ENCODE measurements at regions not wholly inside any gene's neighbourhood (a gene's known extent, or its start where the extent isn't known, plus 50 kb on each side); places are given as distances from the start of the nearest gene placed in this dataset.

- no peak for ATAC-seq (ENCODE audit: low read depth)
- no peak overlapping the region for H2AFZ ChIP-seq (ENCODE audit: insufficient read depth, low read depth, low read length, poor library complexity, severe bottlenecking)
Measured at GRCh38 chr16:35344012-35344762, 1884.8 kb downstream of the TP53TG3F start.

More at GRCh38 chr16:35344012-35344762, 1884.8 kb downstream of the TP53TG3F start:
- no peak overlapping the region for H3K27ac Mint-ChIP-seq
- H3K4me3 Mint-ChIP-seq: no peak overlapping the region
- no peaks in the 10 kb centered on the region for H3K4me1 Mint-ChIP-seq
- WGBS (ENCODE audit: insufficient coverage): 74% methylated on average over 40 of the region's 41 CpGs
- Histone ChIP-seq H3K9ac (ENCODE audit: low read length) (no peak overlapping the region), H3K79me2 (ENCODE audit: control insufficient read depth, insufficient read depth, low read length) (no peaks in the 10 kb centered on the region), H4K20me1 (ENCODE audit: control insufficient read depth, insufficient read depth, low read length, poor library complexity, severe bottlenecking) (no peaks in the 10 kb centered on the region), H3K4me2 (replicated peaks; ENCODE audit: low read depth, low read length, poor library complexity, severe bottlenecking) (no peak overlapping the region), H3K36me3 (replicated peaks in 1 of 2; ENCODE audit: control extremely low read depth in 1 of 2, control insufficient read depth in 1 of 2, extremely low read depth in 1 of 2, insufficient read depth in 2 of 2, low read length in 1 of 2) (no peaks in the 10 kb centered on the region), H3K4me1 (ENCODE audit: control insufficient read depth in 2 of 2, insufficient read depth in 2 of 2, low read length in 2 of 2) (no peaks in the 10 kb centered on the region), H3K27me3 (replicated peaks in 1 of 4; ENCODE audit: control extremely low read depth in 1 of 4, control insufficient read depth in 3 of 4, insufficient read depth in 4 of 4, low read length in 3 of 4) (no peaks in the 10 kb centered on the region), H3K27ac (ENCODE audit: low read length in 2 of 2) (no peak overlapping the region), H3K9me3 (ENCODE audit: control extremely low read depth in 1 of 3, control insufficient read depth in 2 of 3, insufficient read depth in 1 of 3, low read length in 2 of 3) (peaks cover 8 to 17% (median 11%) of the 10 kb centered on the region in 3 donors), H3K4me3 (ENCODE audit: control extremely low read depth in 1 of 5, extremely low read depth in 1 of 5, insufficient read depth in 1 of 5, low read depth in 2 of 5, low read length in 4 of 5) (no peak overlapping the region)
- intact Hi-C loops (cut with micrococcal nuclease): no loop called here
- H3K27me3 Mint-ChIP-seq: no peaks in the 10 kb centered on the region
- TF ChIP-seq CTCF (IDR thresholded peaks at IDR 0.05) (no peak), EZH2 (IDR thresholded peaks at IDR 0.05; ENCODE audit: borderline replicate concordance, insufficient read depth, low read depth, low read length, poor library complexity, severe bottlenecking) (no peak)
- H3K9me3 Mint-ChIP-seq (ENCODE audit: insufficient read depth): peaks cover 18% of the 10 kb centered on the region
- CTCF ChIA-PET: no interaction called here
- POLR2A ChIA-PET: no interaction called here
- DNase-seq: no peak

Data from B cell (primary cell).